ENCODE measurements at regions not wholly inside any gene's neighbourhood (a gene's known extent, or its start where the extent isn't known, plus 50 kb on each side); places are given as distances from the start of the nearest gene placed in this dataset.

DNA sequence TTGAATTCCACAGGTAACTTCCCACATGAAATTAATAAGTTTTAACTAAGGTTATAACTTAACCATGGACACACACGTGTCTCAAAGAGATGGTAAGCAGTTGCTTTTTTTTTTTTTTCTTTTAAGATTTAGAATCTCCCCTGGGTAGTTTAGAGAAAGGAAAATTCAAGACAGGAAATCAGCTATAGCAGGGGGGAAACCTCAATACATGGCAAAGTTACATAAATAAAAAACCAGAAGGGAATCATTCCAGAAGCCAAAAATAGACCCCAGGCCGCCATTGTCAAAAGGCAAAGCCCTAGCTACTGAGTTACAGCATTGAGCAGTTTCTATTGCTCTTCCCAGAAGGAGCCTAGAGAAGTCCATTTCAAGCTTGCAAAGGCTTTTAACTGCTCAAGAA is 91.5 kb upstream of the ZNF236 start:
- TF ChIP-seq POLR2AphosphoS5 (IDR thresholded peaks at IDR 0.05; ENCODE audit: insufficient read depth, low read depth, low read length) (no peak), POLR2A (IDR thresholded peaks at IDR 0.05; ENCODE audit: low read depth, low read length) (no peak), EZH2 (IDR thresholded peaks at IDR 0.05; ENCODE audit: borderline replicate concordance, low read depth, low read length, severe bottlenecking) (no peak), MYC (IDR thresholded peaks at IDR 0.05; ENCODE audit: low read depth, low read length) (no peak)
- TF ChIP-seq, protein P1, sequence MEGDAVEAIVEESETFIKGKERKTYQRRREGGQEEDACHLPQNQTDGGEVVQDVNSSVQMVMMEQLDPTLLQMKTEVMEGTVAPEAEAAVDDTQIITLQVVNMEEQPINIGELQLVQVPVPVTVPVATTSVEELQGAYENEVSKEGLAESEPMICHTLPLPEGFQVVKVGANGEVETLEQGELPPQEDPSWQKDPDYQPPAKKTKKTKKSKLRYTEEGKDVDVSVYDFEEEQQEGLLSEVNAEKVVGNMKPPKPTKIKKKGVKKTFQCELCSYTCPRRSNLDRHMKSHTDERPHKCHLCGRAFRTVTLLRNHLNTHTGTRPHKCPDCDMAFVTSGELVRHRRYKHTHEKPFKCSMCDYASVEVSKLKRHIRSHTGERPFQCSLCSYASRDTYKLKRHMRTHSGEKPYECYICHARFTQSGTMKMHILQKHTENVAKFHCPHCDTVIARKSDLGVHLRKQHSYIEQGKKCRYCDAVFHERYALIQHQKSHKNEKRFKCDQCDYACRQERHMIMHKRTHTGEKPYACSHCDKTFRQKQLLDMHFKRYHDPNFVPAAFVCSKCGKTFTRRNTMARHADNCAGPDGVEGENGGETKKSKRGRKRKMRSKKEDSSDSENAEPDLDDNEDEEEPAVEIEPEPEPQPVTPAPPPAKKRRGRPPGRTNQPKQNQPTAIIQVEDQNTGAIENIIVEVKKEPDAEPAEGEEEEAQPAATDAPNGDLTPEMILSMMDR (IDR thresholded peaks at IDR 0.05; ENCODE audit: extremely low read depth in 1 of 2, insufficient read depth in 1 of 2, low read depth in 1 of 2, low read length in 2 of 2): no peak
